Globus pallidus (tissue), 1 donor: ENCODE measurements at regions not wholly inside any gene's neighbourhood (a gene's known extent, or its start where the extent isn't known, plus 50 kb on each side); places are given as distances from the start of the nearest gene placed in this dataset.
A peak's percentile ranks its signal among the peaks of the same experiment; 100 is the strongest.

Source experiments
- DNase-seq: peaks from one replicate; pipeline ENCODE4 v3.0.0-alpha.2; 2015; ENCODE audit warnings: low spot score

- DNase-seq = no peak
Observed at GRCh38 chr17:73694491-73694890, 50.2 kb upstream of the SDK2 start.

GRCh38 chr17:73695035-73695738, 50.9 kb upstream of the SDK2 start:
- no peak for DNase-seq

- no peak for DNase-seq
Observed at GRCh38 chr17:73696251-73696650, 52.0 kb upstream of the SDK2 start.

GRCh38 chr17:73697872-73698271, 53.6 kb upstream of the SDK2 start:
- no peak for DNase-seq

- no peak for DNase-seq
Observed at GRCh38 chr17:73698966-73699365, 54.7 kb upstream of the SDK2 start.

DNA sequence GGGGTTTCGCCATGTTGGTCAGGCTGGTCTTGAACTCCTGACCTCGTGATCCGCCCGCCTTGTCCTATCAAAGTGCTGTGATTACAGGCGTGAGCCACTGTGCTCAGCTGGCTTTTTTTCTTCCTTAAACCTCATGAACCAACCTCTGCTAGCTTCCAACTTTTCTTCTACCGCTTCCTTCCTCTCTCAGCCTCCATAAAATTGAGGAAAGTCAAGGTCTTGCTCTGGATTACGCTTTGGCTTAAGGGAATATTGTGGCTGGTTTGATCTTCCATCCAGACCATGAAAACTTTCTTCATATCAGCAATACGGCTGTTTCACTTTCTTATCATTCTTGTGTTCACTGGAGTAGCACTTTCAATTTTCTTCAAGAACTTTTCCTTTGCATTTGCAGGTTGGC, 57.5 kb upstream of the SDK2 start:
- no peak for DNase-seq

GRCh38 chr17:73703192-73703591, 58.9 kb upstream of the SDK2 start:
- no peak for DNase-seq

DNA sequence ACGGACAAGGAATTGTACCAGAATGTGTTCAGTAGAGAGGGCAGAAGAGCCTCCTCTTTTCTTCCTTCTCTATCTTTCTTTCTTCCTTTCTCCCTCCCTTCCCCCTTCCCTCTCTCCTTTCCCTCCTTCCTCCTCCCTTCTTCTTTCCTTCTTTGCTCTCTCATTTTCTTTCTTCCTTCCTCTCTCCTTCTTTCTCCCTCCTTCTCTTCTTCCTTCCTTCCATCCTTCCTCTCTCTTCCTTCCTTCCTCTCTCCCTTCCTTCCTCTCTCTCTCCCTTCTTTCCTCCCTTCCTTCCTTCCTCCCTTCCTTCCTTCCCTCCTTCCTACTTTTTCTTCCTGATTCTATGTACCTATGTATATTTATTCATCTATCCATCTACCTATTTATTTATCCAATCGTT, 59.7 kb upstream of the SDK2 start:
- no peak for DNase-seq

DNA sequence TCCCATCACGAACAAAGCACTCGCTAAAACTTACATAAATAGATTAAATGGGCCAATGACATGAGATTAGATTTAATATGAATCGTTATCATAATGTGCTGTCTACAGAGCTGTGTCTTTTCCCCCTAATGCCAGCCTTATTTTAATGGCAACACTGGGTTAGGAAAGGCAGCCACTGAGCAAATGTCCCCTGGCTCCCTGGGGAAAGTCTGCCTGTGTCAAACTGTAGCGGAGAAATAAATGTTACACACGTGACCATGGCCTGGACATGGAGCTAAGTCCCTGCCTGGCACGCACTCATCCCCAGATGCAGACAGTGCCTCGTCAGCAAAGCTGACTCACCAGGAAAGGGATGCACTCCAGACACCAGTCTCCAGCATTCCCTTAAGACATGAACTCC, 61.3 kb upstream of the SDK2 start:
- DNase-seq = peak; percentile 29

GRCh38 chr17:73706428-73706827, 62.2 kb upstream of the SDK2 start:
- no peak for DNase-seq

GRCh38 chr17:73706858-73707257, 62.6 kb upstream of the SDK2 start:
- DNase-seq = no peak

DNA sequence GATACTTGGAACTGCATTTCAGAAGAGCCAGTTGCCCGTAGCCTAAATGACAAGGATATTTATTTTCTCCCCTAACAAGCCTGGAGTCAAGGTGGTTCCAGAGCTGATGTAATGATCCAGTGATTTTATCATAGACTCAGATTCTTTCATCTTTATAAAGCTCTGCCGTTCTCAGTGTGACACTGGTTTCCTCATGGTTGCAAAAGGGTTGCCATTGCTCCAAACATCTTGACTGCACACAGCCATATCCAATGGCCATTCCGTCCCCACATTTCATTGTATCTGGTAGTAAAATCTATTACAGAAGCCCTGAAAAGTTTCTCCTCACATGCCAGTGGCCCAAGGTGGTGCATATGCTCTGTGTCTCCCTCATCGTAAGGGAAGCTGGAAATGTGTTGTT, 63.1 kb upstream of the SDK2 start:
- DNase-seq = no peak

DNA sequence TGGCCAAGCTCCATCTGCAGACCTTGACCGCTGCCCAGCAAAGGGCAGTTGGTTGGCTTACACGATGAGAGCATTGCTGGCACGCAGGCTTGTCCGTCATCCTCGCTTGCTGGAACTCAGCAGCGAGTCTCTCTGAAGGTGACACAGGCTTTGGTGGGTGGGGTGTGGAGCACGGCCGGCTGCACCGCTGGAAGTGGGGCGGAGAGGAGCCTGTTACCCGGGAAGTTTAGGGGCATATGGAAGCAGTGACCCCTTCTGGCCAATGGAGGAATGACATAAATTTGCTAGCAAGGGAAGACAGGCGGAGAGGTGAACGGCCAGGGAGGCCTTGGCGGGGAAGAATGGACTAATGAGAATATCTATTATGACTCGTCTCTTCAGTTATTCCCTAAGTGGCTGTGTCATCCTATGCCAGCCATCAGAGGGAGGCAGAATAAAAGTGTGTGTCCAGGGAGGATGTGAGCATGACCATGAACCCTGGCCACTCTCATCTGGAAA, 65.9 kb upstream of the SDK2 start:
- peak; percentile 58 for DNase-seq

DNA sequence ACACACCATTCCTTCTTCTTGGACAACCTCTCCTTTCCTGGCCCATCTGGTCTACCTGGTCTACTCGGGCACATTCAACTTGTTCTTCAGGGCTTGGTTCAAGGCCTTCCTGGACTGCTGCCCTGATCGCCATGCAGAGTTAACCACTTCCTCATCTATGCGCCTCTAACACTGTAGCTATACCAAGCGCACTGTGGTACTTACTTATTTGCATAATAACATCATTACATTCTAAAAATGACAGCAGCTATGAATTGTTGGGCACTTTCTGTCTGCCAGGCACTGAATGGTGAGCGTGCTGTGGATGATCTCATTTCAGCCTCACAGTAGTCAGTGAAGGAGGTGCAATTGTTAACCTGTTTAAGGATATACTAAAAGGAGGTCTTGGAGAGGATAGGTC, 66.9 kb upstream of the SDK2 start:
- DNase-seq = no peak

- DNase-seq = no peak
Observed at GRCh38 chr17:73711916-73712315, 67.7 kb upstream of the SDK2 start.

DNA sequence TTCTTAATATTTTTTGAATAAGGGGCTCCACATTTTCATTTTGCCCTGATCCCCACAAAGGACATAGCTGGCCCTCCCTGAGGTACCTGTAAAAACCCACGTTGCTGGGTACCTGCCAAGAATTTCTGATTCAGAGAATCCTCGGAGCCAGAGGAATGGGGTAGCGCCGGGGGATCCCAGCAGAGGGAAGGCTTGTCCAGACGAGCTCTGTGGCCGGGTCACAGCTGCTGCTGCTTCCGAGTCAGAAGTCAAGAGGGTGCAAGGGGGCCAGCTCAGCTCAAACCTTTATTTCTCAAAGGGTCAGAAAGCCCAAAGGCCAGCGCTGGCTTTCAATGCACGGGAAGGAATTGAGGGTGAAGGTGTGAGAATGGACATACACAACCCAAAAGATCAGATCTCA, 68.9 kb upstream of the SDK2 start:
- DNase-seq = no peak

DNA sequence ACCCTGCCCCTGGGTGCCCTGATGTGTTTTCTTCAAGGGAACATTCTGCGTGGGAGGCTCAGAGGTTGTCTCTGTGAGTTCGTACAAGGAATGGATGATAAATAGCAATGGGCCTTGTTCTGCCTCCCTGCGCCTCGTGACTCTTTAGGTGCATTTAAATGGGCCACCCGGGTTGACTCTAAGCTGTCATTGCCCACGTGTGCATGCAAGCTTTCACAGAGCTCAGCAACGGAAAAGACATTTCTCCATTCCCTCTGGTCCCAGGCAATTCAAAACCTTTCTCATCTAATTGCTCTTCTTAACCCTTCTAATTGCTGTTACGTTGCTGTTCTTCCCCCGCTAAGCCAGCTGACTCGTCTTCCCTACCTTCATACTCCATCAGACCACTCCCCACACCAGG, 71.5 kb upstream of the SDK2 start:
- no peak for DNase-seq

- no peak for DNase-seq
Observed at GRCh38 chr17:73717690-73718089, 73.4 kb upstream of the SDK2 start.

DNA sequence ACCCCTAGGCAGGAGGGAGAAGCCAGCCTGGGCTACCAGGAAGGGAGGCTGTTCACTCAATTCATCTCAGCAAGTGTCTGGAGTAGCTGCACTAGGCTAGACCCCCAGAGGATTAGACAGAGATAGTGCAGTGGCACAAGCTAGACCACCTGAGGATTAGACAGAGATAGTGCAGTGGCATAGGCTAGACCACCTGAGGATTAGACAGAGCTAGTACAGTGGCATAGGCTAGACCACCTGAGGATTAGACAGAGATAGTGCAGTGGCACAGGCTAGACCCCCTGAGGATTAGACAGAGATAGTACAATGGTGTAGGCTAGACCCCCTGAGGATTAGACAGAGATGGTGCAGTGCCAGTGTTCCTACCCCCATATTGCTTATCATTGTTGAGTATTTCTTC, 74.1 kb upstream of the SDK2 start:
- DNase-seq = no peak

DNA sequence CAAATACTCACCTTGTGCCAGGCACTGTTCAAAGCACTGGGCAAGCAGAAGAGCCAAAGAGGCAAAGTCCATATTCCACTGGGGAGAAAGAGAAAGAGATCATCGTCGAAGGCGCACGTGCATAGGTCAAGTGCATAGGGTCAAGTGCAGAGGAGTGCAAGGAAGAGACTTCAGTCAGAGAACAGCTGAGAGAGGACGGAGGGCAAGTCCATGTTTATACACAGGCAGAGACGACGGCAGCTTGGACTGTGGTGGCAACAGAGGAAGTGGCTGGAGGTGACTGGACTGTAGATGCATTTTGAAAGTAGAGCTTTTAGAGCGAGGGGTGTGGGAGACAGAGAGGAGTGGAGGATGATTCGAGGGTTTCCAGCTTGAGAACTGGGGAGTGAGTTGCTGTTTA, 74.7 kb upstream of the SDK2 start:
- peak; percentile 22 for DNase-seq

- peak; percentile 96 for DNase-seq
Observed at GRCh38 chr17:73719588-73720071, 75.4 kb upstream of the SDK2 start.

DNA sequence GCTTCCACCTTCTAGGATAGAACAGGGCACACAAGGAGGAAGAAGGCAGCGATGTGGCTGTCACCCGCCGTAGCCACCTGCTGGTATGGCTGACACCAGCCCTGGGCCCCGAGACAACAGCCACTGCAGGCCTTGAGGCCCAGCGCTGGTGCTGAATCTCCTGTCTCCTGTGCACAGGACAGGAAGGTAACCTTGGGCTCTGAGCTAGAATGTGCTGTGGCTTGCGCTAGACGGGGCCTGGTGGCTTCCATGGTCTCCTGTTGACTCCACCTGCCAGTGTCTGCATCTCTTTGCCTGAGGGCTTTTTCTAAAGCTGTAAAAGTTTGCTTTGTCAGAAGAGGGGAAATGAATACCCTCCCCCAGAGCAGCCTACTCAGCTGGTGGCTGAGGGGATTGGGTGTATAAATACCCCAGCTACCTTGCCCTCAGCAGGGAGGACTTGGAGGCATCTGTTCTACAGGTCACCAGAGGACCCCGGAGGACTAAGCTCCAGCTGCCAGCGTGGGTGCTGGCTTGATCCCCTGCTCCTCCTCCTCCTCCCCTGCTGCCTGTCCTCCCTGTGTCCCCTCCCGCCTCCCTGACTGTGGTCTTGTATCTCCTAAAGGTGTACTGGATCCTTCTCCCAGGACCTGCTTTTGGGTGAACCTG, 76.1 kb upstream of the SDK2 start:
- no peak for DNase-seq

- no peak for DNase-seq
Observed at GRCh38 chr17:73722165-73722564, 77.9 kb upstream of the SDK2 start.

DNA sequence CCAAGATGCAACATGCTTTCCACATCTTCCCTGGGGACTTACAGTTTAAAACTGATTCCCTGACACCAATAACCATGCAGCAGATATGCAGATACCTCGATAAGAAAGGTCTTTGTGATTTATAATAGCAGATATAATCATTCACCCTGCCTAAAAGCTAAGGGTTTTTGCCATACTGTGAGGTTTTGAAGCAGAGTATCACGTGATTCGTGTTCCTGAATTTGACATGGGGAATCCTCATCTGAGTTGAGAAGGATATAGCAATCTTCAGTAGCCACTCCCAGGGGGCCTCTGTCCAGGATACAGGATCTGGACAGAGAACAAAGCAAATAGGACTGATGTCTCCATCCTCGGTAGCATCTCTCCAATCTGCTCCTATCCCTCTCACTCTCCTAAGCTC, 79.1 kb upstream of the SDK2 start:
- DNase-seq = no peak
